ENCODE measurements at regions not wholly inside any gene's neighbourhood (a gene's known extent, or its start where the extent isn't known, plus 50 kb on each side); places are given as distances from the start of the nearest gene placed in this dataset.

- Histone ChIP-seq H3K27ac (no peak overlapping the region), H3K9me3 (no peaks in the 10 kb centered on the region), H3K4me1 (replicated peaks) (no peaks in the 10 kb centered on the region), H3K36me3 (no peaks in the 10 kb centered on the region), H3K27me3 (replicated peaks; ENCODE audit: insufficient read depth) (no peaks in the 10 kb centered on the region), H3K4me3 (no peak overlapping the region)
- no peak for TF ChIP-seq CTCF (IDR thresholded peaks at IDR 0.05)
- TF ChIP-seq POLR2AphosphoS5 (IDR thresholded peaks at IDR 0.05), result no peak
- TF ChIP-seq POLR2A (IDR thresholded peaks at IDR 0.05), result no peak
- intact Hi-C loops (cut with DNase I), result no loop called here
- DNase-seq (ENCODE audit: low spot score), result no peak
- 87% methylated on average over 2 of the region's 2 CpGs for WGBS
These were observed 82.1 kb upstream of the CYRIA start for GRCh38 chr2:16747689-16748088.

GRCh38 chr2:16747257-16747656, 81.6 kb upstream of the CYRIA start:
- DNase-seq (ENCODE audit: low spot score), result no peak
- WGBS, result 92% methylated on average over 5 of the region's 5 CpGs
- H3K36me3 ChIP-seq, result no peaks in the 10 kb centered on the region
- H3K4me3 ChIP-seq, result no peak overlapping the region
- no peaks in the 10 kb centered on the region for H3K4me1 ChIP-seq (replicated peaks)
- no peak overlapping the region for H3K27ac ChIP-seq
- H3K9me3 ChIP-seq, result no peaks in the 10 kb centered on the region
- TF ChIP-seq POLR2A (IDR thresholded peaks at IDR 0.05) (no peak), CTCF (IDR thresholded peaks at IDR 0.05) (no peak), POLR2AphosphoS5 (IDR thresholded peaks at IDR 0.05) (no peak)
- no peaks in the 10 kb centered on the region for H3K27me3 ChIP-seq (replicated peaks; ENCODE audit: insufficient read depth)
- intact Hi-C loops (cut with DNase I), result no loop called here

GRCh38 chr2:16746833-16747232, 81.2 kb upstream of the CYRIA start:
- intact Hi-C loops (cut with DNase I), result no loop called here
- 76% methylated on average over 3 of the region's 3 CpGs for WGBS

GRCh38 chr2:16746329-16746728, 80.7 kb upstream of the CYRIA start:
- TF ChIP-seq POLR2A (IDR thresholded peaks at IDR 0.05), result no peak
- TF ChIP-seq CTCF (IDR thresholded peaks at IDR 0.05), result no peak
- no peak for TF ChIP-seq POLR2AphosphoS5 (IDR thresholded peaks at IDR 0.05)
- Histone ChIP-seq H3K36me3 (no peaks in the 10 kb centered on the region), H3K9me3 (no peaks in the 10 kb centered on the region), H3K4me3 (no peak overlapping the region), H3K27ac (no peak overlapping the region), H3K27me3 (replicated peaks; ENCODE audit: insufficient read depth) (no peaks in the 10 kb centered on the region), H3K4me1 (replicated peaks) (no peaks in the 10 kb centered on the region)
- DNase-seq (ENCODE audit: low spot score), result no peak
- intact Hi-C loops (cut with DNase I), result no loop called here
- 90% methylated on average over 4 of the region's 4 CpGs for WGBS

More at GRCh38 chr2:16746833-16747232, 81.2 kb upstream of the CYRIA start:
- H3K27me3 ChIP-seq (replicated peaks; ENCODE audit: insufficient read depth), result no peaks in the 10 kb centered on the region
- no peaks in the 10 kb centered on the region for H3K9me3 ChIP-seq
- TF ChIP-seq POLR2A (IDR thresholded peaks at IDR 0.05) (no peak), CTCF (IDR thresholded peaks at IDR 0.05) (no peak), POLR2AphosphoS5 (IDR thresholded peaks at IDR 0.05) (no peak)
- H3K36me3 ChIP-seq, result no peaks in the 10 kb centered on the region
- no peak overlapping the region for H3K27ac ChIP-seq
- H3K4me3 ChIP-seq, result no peak overlapping the region
- no peaks in the 10 kb centered on the region for H3K4me1 ChIP-seq (replicated peaks)
- DNase-seq (ENCODE audit: low spot score), result no peak

GRCh38 chr2:16745466-16745865, 79.8 kb upstream of the CYRIA start:
- Histone ChIP-seq H3K4me3 (no peak overlapping the region), H3K36me3 (no peaks in the 10 kb centered on the region), H3K4me1 (replicated peaks) (no peaks in the 10 kb centered on the region), H3K27ac (no peak overlapping the region), H3K9me3 (no peaks in the 10 kb centered on the region), H3K27me3 (replicated peaks; ENCODE audit: insufficient read depth) (no peaks in the 10 kb centered on the region)
- 87% methylated on average over 5 of the region's 5 CpGs for WGBS
- DNase-seq (ENCODE audit: low spot score), result no peak
- TF ChIP-seq POLR2AphosphoS5 (IDR thresholded peaks at IDR 0.05) (no peak), CTCF (IDR thresholded peaks at IDR 0.05) (no peak), POLR2A (IDR thresholded peaks at IDR 0.05) (no peak)
- intact Hi-C loops (cut with DNase I), result no loop called here

Data from prostate gland (tissue), 2 donors.